GM12878 (cell line): ENCODE measurements at regions not wholly inside any gene's neighbourhood (a gene's known extent, or its start where the extent isn't known, plus 50 kb on each side); places are given as distances from the start of the nearest gene placed in this dataset.

ENCODE experiments used
- ATAC-seq: fragments of 200-7000 bp; cut with Tn5 transposase; 3 replicates; pipeline ENCODE4 v1.9.1; 2020; ENCODE audit warnings: mild to moderate bottlenecking, moderate library complexity
- BruUV-seq: library from RNA; stranded (reverse); fragments of 400-500 nt; replicated peaks from 2 replicates; lab custom pipeline; 2021; lab: Mats Ljungman, UMichigan
- CTCF ChIA-PET: fragments of 300-600 bp; sonication (Branson Sonifier 250); formaldehyde crosslinking; extraction: SDS; loops from one replicate; lab custom pipeline; 2021; ENCODE audit warnings: inconsistent platforms; lab: Yijun Ruan, JAX
- POLR2A ChIA-PET: fragments of 350-600 bp; formaldehyde crosslinking; extraction: SDS; loops from one replicate; lab custom pipeline; 2021; ENCODE audit warnings: inconsistent platforms; lab: Charles Lee
- RAD21 ChIA-PET: fragments of 300-600 bp; sonication (Branson Sonifier 250); formaldehyde crosslinking; loops from one replicate; lab custom pipeline; 2023; ENCODE audit warnings: antibody characterized with exemption; ENCODE audit not compliant: unreplicated experiment; lab: Charles Lee
- SMC1A ChIA-PET: fragments of 300-600 bp; sonication (Branson Sonifier 250); formaldehyde crosslinking; loops from one replicate; lab custom pipeline; 2023; ENCODE audit not compliant: unreplicated experiment, uncharacterized antibody; lab: Charles Lee
- DNase-seq: peaks from one replicate; pipeline ENCODE4 v3.0.0-alpha.2; 2011; ENCODE audit warnings: low read depth, low spot score
- FAIRE-seq: peaks from 3 replicates; lab custom pipeline; 2011; peaks lifted over from hg19 to GRCh38; lab: Jason Lieb, UNC
- H2AFZ ChIP-seq: 2 replicates; pipeline ENCODE4 v1.6.0; 2011; ENCODE audit warnings: low read depth, low read length, control low read depth; ENCODE audit not compliant: control insufficient read depth
- H3K27ac ChIP-seq: 2 replicates; pipeline ENCODE4 v1.5.1; 2011; ENCODE audit warnings: control low read depth; ENCODE audit not compliant: control insufficient read depth, insufficient read depth
- H3K27me3 ChIP-seq, 2 experiments: replicated peaks in 1 of 2; 2 replicates each; pipeline versions ENCODE4 v1.6.0 to v1.6.1; 2011; ENCODE audit warnings: low read length in 1 of 2; ENCODE audit not compliant: control insufficient read depth in 2 of 2, insufficient read depth in 2 of 2
- H3K36me3 ChIP-seq, 2 experiments: 2 replicates each; pipeline ENCODE4 v1.5.1; 2011; ENCODE audit warnings: low read length in 1 of 2; ENCODE audit not compliant: control insufficient read depth in 2 of 2, insufficient read depth in 2 of 2
- H3K4me1 ChIP-seq: 2 replicates; pipeline ENCODE4 v1.6.1; 2011; ENCODE audit warnings: mild to moderate bottlenecking, low read length, moderate library complexity, mixed read lengths; ENCODE audit not compliant: control insufficient read depth, insufficient read depth
- H3K4me2 ChIP-seq: 2 replicates; pipeline ENCODE4 v1.6.0; 2011; ENCODE audit warnings: control low read depth; ENCODE audit not compliant: control insufficient read depth, insufficient read depth
- H3K4me3 ChIP-seq: fragments of 200-600 bp; sonication (generic); 2 replicates; pipeline ENCODE4 v1.5.1; 2016
- H3K79me2 ChIP-seq: 2 replicates; pipeline ENCODE4 v1.6.0; 2011; ENCODE audit warnings: low read length; ENCODE audit not compliant: control insufficient read depth, insufficient read depth
- H3K9ac ChIP-seq: 2 replicates; pipeline ENCODE4 v1.8.0; 2011; ENCODE audit warnings: low read length, control low read depth, mixed read lengths; ENCODE audit not compliant: control insufficient read depth, insufficient read depth
- H3K9me3 ChIP-seq: replicated peaks from 3 replicates; pipeline ENCODE4 v1.5.1; 2011; ENCODE audit warnings: mild to moderate bottlenecking, low read length; ENCODE audit not compliant: control insufficient read depth, insufficient read depth
- H4K20me1 ChIP-seq: 2 replicates; pipeline ENCODE4 v1.6.0; 2011; ENCODE audit not compliant: control insufficient read depth, insufficient read depth
- CHD1 ChIP-seq: IDR thresholded peaks from 2 replicates; pipeline ENCODE4 v1.6.1; 2012; ENCODE audit warnings: low read depth, low read length, improper control_type of control experiment
- KDM1A ChIP-seq: fragments of 200-600 bp; sonication (generic); IDR thresholded peaks from 2 replicates; pipeline ENCODE4 v1.6.1; 2016; ENCODE audit warnings: borderline replicate concordance
- MEF2B ChIP-seq: fragments of 450-650 bp; IDR thresholded peaks from 2 replicates; pipeline ENCODE4 v1.6.1; 2018; ENCODE audit warnings: mild to moderate bottlenecking, moderate library complexity; ENCODE audit not compliant: partially characterized antibody, poor library complexity, severe bottlenecking
- MYB ChIP-seq: fragments of 150-350 bp; IDR thresholded peaks from 2 replicates; pipeline ENCODE4 v1.6.1; 2014; ENCODE audit warnings: mild to moderate bottlenecking, low read depth, low read length, borderline replicate concordance
- RUNX3 ChIP-seq: IDR thresholded peaks from 2 replicates; pipeline ENCODE4 v1.6.1; 2012; ENCODE audit warnings: low read length, inconsistent platforms
- SREBF2 ChIP-seq: IDR thresholded peaks from 2 replicates; pipeline ENCODE4 v1.6.1; 2012; ENCODE audit warnings: mild to moderate bottlenecking, low read length
- WGBS: methylation state at CpG from one replicate; pipeline ENCODE4 v1.1.6; 2016; ENCODE audit warnings: low lambda C conversion rate; ENCODE audit not compliant: insufficient replicate concordance, insufficient coverage; ENCODE audit errors: missing lambda C conversion rate; 5-methylcytosine and 5-hydroxymethylcytosine counted together
- in situ Hi-C: fragments of 300-500 bp; cut with MboI; formaldehyde crosslinking; loops from 9 replicates; pipeline ENCODE4 v1.14.3; 2018; ENCODE audit warnings: mixed read lengths
- intact Hi-C: fragments of 100-400 bp; cut with micrococcal nuclease; formaldehyde crosslinking; loops from one replicate; pipeline ENCODE4 v1.14.2; 2022; ENCODE audit not compliant: unreplicated experiment
- TF ChIP-seq, protein P1 (sequence below): IDR thresholded peaks from 2 replicates; pipeline ENCODE4 v1.6.1; 2012; ENCODE audit warnings: low read depth, low read length, improper control_type of control experiment
- TF ChIP-seq, protein P2 (sequence below): fragments of 450-650 bp; IDR thresholded peaks from 2 replicates; pipeline ENCODE4 v1.6.1; 2017; ENCODE audit warnings: antibody characterized with exemption, mild to moderate bottlenecking, moderate library complexity

DNA sequence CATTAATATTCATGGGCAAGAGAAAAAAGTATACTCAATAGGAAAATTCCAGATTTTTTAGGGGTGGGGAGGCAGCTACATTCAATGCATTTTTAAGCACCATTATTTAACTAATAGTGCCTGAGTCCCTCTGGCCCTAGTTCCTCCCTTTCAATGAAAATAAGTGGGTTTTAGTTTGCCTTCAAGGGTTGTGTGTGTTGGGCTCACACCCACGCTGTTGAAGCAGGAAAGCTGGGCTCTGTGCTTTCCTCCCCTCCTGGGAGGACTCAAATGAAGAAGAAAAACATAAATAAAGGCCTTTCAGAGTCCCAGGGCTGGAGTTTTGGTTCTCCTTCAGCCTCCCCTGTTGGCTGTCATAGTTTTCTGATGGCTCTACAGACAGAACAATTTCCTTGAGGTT lies 366.2 kb downstream of the MIAT start:
- Histone ChIP-seq H3K9me3 (no peaks in the 10 kb centered on the region), H2AFZ (no peak overlapping the region), H3K27me3 (peaks cover 0 to 3% of the 10 kb centered on the region in 2 experiments; a peak in 1 of 4 replicates), H3K79me2 (no peaks in the 10 kb centered on the region), H3K4me1 (no peaks in the 10 kb centered on the region), H3K36me3 (no peaks in the 10 kb centered on the region), H3K4me3 (no peak overlapping the region), H3K9ac (no peak overlapping the region), H3K27ac (no peak overlapping the region), H4K20me1 (no peaks in the 10 kb centered on the region), H3K4me2 (no peak overlapping the region)
- 0% methylated on average over 1 of the region's 1 CpG for WGBS
- no peak for DNase-seq
- SMC1A ChIA-PET: no interaction called here
- no peak for TF ChIP-seq MEF2B
- TF ChIP-seq, protein P1, sequence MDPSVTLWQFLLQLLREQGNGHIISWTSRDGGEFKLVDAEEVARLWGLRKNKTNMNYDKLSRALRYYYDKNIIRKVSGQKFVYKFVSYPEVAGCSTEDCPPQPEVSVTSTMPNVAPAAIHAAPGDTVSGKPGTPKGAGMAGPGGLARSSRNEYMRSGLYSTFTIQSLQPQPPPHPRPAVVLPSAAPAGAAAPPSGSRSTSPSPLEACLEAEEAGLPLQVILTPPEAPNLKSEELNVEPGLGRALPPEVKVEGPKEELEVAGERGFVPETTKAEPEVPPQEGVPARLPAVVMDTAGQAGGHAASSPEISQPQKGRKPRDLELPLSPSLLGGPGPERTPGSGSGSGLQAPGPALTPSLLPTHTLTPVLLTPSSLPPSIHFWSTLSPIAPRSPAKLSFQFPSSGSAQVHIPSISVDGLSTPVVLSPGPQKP: no peak
- TF ChIP-seq, protein P2, sequence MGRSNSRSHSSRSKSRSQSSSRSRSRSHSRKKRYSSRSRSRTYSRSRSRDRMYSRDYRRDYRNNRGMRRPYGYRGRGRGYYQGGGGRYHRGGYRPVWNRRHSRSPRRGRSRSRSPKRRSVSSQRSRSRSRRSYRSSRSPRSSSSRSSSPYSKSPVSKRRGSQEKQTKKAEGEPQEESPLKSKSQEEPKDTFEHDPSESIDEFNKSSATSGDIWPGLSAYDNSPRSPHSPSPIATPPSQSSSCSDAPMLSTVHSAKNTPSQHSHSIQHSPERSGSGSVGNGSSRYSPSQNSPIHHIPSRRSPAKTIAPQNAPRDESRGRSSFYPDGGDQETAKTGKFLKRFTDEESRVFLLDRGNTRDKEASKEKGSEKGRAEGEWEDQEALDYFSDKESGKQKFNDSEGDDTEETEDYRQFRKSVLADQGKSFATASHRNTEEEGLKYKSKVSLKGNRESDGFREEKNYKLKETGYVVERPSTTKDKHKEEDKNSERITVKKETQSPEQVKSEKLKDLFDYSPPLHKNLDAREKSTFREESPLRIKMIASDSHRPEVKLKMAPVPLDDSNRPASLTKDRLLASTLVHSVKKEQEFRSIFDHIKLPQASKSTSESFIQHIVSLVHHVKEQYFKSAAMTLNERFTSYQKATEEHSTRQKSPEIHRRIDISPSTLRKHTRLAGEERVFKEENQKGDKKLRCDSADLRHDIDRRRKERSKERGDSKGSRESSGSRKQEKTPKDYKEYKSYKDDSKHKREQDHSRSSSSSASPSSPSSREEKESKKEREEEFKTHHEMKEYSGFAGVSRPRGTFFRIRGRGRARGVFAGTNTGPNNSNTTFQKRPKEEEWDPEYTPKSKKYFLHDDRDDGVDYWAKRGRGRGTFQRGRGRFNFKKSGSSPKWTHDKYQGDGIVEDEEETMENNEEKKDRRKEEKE: no peak
- TF ChIP-seq MYB: no peak
- TF ChIP-seq RUNX3: no peak
- no peak for TF ChIP-seq SREBF2
- TF ChIP-seq KDM1A: no peak
- no peak for TF ChIP-seq CHD1
- intact Hi-C loops: no loop called here
- RAD21 ChIA-PET: no interaction called here
- CTCF ChIA-PET: no interaction called here
- POLR2A ChIA-PET: interaction anchor here (0.6 to 0.7 kb wide), 2 partner anchors 11 to 623 kb away, joined by 3 to 5 read pairs; no protein-coding TSS in a partner anchor
- no peak for FAIRE-seq
- in situ Hi-C loops: no loop called here
- no TSS peak for BruUV-seq
- ATAC-seq: no peak
